ENCODE measurements at regions not wholly inside any gene's neighbourhood (a gene's known extent, or its start where the extent isn't known, plus 50 kb on each side); places are given as distances from the start of the nearest gene placed in this dataset.

- no peak for DNase-seq
These were observed 55.2 kb upstream of the OLFM1 start for GRCh38 chr9:135032041-135032835.

GRCh38 chr9:135032868-135033460, 54.5 kb upstream of the OLFM1 start:
- DNase-seq = no peak

- DNase-seq = no peak
These were observed 54.0 kb upstream of the OLFM1 start for GRCh38 chr9:135033487-135033886.

GRCh38 chr9:135034106-135034505, 53.4 kb upstream of the OLFM1 start:
- DNase-seq = no peak

GRCh38 chr9:135035781-135036760, 51.4 kb upstream of the OLFM1 start:
- no peak for DNase-seq

GRCh38 chr9:135036861-135037465, 50.5 kb upstream of the OLFM1 start:
- no peak for DNase-seq

GRCh38 chr9:135037521-135038250, 49.8 kb upstream of the OLFM1 start:
- DNase-seq = no peak
